HG03342 (cell line): ENCODE measurements at regions not wholly inside any gene's neighbourhood (a gene's known extent, or its start where the extent isn't known, plus 50 kb on each side); places are given as distances from the start of the nearest gene placed in this dataset.
"Not testable (repeated sequence)": the region's sequence is repeated elsewhere in the genome, so short reads cannot be mapped to it uniquely, and the experiment has no call there.

Experiments
- ATAC-seq: cut with Tn5 transposase; IDR thresholded peaks from one replicate; pipeline ENCODE4 v1.9.1; 2021; ENCODE audit warnings: mild to moderate bottlenecking, moderate library complexity; ENCODE audit not compliant: unreplicated experiment

DNA sequence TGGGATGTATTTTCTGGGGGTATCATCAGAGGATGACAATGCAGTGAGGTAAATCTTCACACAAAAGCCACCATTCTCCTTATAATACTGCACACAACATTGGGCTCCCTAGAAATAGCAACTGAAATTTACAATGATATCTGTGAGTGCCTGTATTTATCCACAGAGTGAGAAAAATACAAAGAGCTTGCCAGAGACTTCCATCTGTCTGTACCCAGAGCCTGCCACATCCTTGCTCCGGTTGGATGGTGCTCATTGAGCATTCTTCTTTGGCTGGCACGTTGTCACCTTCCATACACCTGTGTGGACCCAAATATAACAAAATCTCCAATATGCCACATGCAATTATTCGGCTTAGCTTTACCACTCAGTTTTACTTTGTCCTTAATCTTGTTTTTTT, 189.5 kb upstream of the UFM1 start:
- ATAC-seq = no peak

DNA sequence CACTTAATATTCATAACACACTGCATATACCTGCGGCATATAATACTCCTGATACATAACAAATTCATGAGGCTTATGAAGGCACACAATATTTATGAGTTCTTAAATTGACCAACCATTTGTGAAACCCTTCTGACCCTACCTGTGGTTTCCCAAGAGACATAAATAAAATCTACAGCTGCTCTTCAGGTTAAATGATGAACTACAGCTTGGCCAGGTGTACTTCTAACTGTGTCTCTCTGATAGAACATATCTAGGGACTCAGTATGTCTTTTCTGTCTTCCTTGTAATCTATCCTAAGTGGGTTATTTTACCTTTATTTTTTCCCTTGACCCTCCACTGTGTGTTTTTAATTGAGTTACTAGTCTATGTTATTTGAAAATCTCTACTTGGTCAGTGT, 189.9 kb upstream of the UFM1 start:
- ATAC-seq = no peak

DNA sequence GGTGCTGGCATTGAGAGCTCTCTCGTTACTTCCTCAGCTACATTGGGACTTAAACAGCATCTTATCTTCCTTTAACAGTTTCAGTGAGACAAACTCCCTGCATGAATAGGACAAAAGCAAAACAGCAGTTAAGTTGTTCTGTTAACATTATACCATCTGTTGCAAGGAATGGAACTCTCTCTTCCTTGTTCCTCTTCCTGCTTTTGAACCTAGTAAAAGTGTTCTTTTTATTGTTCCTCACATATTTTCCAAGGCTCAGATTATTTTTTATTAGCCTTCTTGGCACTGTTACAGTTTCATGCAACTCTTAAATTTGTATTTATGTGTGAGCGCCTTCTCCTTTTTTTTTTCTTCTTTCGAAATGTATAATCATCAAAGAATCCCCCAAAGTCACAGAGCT, 202.6 kb upstream of the UFM1 start:
- no peak for ATAC-seq

DNA sequence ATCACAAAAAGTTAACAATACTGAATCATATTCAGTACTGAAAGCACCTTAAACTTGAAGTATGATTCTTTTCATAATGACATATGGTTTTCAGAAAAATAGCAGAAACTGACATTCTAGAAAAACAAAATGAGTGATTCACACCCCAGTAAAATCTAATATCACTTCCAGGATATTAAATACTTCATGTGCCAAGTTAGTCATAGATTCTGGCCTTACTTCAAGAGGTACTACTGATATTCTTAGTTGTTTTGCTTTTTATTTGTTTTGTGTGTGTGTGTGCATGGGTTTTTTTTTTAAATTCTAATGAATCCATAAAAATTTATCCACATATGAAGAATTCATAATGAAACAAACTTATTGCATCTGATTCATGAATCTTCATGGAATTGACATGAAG, 207.9 kb upstream of the UFM1 start:
- no peak for ATAC-seq

GRCh38 chr13:38135592-38135991, 214.1 kb upstream of the UFM1 start:
- no peak for ATAC-seq

- ATAC-seq = no peak
Measured at GRCh38 chr13:38121267-38121666, 228.4 kb upstream of the UFM1 start.

DNA sequence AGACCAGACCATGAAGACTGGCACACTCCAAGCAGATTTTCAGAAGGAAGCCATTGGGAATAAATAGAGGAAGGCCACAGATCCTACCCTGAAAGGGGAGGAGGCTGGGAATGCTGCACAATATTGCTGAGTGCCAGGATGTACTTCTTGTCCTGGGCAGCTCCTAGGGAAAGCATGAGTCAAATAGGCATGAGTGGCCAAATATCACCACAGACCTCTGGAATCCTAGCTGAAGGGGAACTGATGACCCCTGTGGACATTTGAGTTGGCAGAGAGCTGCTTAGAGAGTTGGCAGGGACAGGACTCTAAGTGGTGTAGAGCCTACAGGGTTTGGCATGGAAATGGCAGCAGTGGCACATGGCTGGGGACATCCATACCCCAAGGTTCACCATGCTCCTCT, 234.3 kb upstream of the TRPC4 start:
- ATAC-seq = no peak

GRCh38 chr13:38099751-38100150, 230.2 kb upstream of the TRPC4 start:
- ATAC-seq = no peak

- no peak for ATAC-seq
Measured at GRCh38 chr13:38093425-38093824, 223.9 kb upstream of the TRPC4 start.

DNA sequence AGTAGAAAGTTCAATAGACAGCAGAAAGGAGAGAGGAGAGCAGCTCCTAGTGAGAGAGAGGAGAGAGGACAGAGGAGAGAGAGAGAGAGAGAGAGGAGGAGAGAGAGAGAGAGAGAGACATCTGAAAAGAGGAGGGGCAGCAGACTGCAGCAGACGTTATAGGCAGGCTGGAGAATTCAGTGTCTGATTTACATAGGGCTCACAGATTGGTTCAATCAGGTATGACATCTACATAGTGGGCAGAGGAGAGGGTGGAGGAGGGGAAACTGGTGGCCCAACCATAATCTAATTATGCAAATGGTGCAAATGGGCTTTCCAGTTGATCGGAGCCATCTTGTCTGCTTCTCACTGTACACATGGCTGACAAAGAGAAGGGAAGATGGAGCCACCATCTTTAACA, 221.3 kb upstream of the TRPC4 start:
- no peak for ATAC-seq

GRCh38 chr13:38086721-38087120, 217.1 kb upstream of the TRPC4 start:
- ATAC-seq = no peak

- no peak for ATAC-seq
Measured at GRCh38 chr13:38086013-38086412, 216.4 kb upstream of the TRPC4 start.

DNA sequence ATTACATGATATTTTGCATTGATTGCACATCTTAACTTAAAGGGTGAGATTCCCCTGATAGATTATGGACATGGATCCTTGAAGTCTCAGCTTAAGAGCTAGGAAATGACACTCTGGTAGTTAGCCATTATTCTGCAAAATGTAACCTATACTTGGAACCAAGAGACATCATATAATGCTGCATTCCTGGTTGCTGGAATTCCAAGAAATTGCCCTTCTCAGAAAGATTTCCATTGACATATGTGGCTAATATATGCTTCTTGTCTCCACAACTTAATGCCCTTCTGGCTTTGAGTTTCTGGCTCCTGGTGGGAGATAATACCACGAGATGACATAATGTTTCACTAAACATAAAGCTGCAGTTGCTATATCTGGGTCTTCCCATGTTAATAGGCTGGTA, 204.4 kb upstream of the TRPC4 start:
- no peak for ATAC-seq

DNA sequence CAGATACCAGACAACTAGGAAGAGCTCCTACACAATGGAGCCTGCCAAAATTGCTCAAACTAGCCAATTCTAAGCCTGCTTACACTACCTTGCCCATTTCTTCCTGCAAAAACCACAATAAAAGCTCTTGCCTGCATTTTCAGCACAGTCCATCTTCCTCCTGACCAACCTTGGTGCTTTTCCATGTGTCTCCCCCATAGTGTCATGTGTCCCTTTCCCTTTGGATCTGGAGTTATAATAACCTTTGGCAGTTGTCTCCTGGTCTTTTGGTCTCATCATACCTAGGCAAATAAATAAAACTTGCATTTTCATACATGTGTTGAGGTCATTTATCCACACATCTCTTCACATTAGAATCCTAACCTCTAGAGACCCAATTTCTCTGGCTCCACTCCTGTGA, 203.1 kb upstream of the TRPC4 start:
- ATAC-seq = no peak

DNA sequence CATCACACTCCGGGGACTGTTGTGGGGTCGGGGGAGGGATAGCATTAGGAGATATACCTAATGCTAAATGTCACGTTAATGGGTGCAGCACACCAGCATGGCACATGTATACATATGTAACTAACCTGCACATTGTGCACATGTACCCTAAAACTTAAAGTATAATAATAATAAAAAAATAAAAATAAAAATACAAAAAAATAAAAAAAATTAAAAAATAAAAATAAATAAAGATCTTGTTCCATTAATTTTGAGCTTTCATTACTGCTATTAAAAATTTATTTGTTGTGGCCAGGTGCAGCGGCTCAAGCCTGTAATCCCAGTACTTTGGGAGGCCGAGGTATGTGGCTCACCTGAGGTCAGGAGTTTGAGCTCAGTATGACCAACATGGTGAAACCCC, 201.8 kb upstream of the TRPC4 start:
- not testable (repeated sequence) for ATAC-seq

GRCh38 chr13:38053896-38054295, 184.3 kb upstream of the TRPC4 start:
- no peak for ATAC-seq

- ATAC-seq = no peak
Measured at GRCh38 chr13:38046049-38046376, 176.4 kb upstream of the TRPC4 start.

GRCh38 chr13:38045278-38046048, 175.9 kb upstream of the TRPC4 start:
- peak; percentile 94 for ATAC-seq

GRCh38 chr13:38044067-38044466, 174.5 kb upstream of the TRPC4 start:
- no peak for ATAC-seq

- ATAC-seq = no peak
Measured at GRCh38 chr13:38042771-38043170, 173.2 kb upstream of the TRPC4 start.

DNA sequence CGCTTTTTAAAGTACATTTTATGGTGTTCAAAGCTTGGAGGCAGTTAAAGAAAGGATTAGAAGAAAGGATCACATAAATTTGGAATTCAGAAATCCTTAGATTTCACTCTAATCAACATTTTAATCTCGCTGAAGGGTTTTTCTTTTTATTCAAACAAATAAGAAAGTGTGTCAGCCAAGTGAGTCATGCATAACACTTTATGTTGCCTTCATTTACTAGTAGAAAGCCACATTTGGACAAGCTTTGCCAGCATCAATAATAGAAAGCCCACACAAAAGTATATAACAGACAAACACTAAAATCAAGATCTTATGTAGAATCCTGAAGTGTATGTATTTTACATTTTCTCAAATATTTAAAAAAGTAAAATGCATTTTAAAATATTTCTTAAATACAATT, 154.9 kb upstream of the TRPC4 start:
- ATAC-seq = no peak

DNA sequence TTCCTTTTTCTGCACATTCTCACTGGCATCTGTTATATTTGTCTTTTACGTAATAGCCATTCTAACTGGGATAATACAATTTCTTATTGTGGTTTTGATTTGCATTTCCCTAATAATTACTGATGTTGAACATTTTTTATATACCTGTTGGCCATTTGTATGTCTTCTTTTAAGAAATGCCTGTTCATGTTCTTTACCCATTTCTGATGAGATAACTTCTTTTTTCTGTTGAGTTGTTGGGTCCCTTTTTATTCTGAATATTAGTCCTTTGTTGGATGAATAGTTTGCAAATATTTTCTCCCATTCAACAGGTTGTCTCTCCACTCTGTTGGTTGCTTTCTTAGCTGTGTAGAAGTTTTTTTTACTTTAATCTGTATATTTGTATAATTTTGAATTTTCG, 147.7 kb upstream of the TRPC4 start:
- ATAC-seq = no peak

DNA sequence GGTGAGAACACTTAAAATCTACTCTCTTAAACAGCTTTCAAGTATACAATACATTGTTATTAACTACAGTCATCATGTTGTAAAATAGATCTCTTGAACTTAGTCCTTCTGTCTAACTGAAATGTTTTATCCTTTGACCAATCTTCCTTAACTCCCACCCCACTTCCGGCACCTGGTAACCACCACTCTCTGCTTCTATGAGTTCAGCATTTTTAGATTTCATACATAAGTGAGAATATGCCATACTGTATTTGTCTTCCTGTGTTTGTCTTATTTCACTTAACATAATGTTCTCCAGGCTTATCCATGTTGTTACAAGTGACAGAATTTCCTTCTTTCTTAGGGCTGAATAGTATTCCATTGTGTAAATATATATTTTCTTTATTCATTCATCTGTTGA, 144.1 kb upstream of the TRPC4 start:
- ATAC-seq = no peak
